ENCODE measurements at regions not wholly inside any gene's neighbourhood (a gene's known extent, or its start where the extent isn't known, plus 50 kb on each side); places are given as distances from the start of the nearest gene placed in this dataset.
"Not testable (repeated sequence)": the region's sequence is repeated elsewhere in the genome, so short reads cannot be mapped to it uniquely, and the experiment has no call there.

GRCh38 chr7:25743670-25744451 is 408.1 kb upstream of the NFE2L3 start:
- H3K4me2 ChIP-seq (ENCODE audit: insufficient read depth, low read length); H3K27ac ChIP-seq (ENCODE audit: insufficient read depth, low read depth, low read length); FAIRE-seq; H3K79me2 ChIP-seq (ENCODE audit: control insufficient read depth, insufficient read depth, low read length); intact Hi-C loops (cut with micrococcal nuclease); H3K36me3 ChIP-seq (ENCODE audit: control insufficient read depth in 2 of 2, extremely low read depth in 1 of 2, insufficient read depth in 2 of 2, low read length in 2 of 2); H3K4me3 ChIP-seq (replicated peaks in 1 of 3; ENCODE audit: insufficient read depth in 1 of 3, low read depth in 1 of 3, low read length in 3 of 3); DNase-seq (ENCODE audit: low read depth, low spot score); BruUV-seq (replicated peaks); H2AFZ ChIP-seq (ENCODE audit: low read depth, low read length); H3K9me1 ChIP-seq (replicated peaks; ENCODE audit: control insufficient read depth, extremely low read depth, insufficient read depth, low read length); CTCF ChIA-PET; H3K9ac ChIP-seq (replicated peaks; ENCODE audit: extremely low read depth, insufficient read depth, low read length); H3K27me3 ChIP-seq (ENCODE audit: control insufficient read depth in 2 of 2, insufficient read depth in 2 of 2, low read length in 2 of 2); H4K20me1 ChIP-seq (replicated peaks; ENCODE audit: control insufficient read depth, extremely low read depth, insufficient read depth, low read length); POLR2A ChIA-PET; H3K4me1 ChIP-seq (ENCODE audit: control insufficient read depth, extremely low read depth, insufficient read depth, low read length); dilution Hi-C loops (cut with MboI; ENCODE audit: extremely low pct_ligation_motif_present, low sequenced_read_pairs); H3K9me3 ChIP-seq (replicated peaks; ENCODE audit: control insufficient read depth, insufficient read depth, low read length): not testable (repeated sequence)

- TF ChIP-seq GATA2 (IDR thresholded peaks at IDR 0.05; ENCODE audit: insufficient read depth, insufficient read length, low read depth, low read length) (no peak), FOS (IDR thresholded peaks at IDR 0.05; ENCODE audit: borderline replicate concordance, insufficient read depth, low read length) (no peak), MYC (IDR thresholded peaks at IDR 0.05; ENCODE audit: low read depth, low read length) (no peak), MAX (IDR thresholded peaks at IDR 0.05; ENCODE audit: insufficient read depth, insufficient read length) (no peak), POLR2AphosphoS5 (IDR thresholded peaks at IDR 0.05; ENCODE audit: insufficient read depth, low read depth, low read length) (no peak), POLR2A (IDR thresholded peaks at IDR 0.05; ENCODE audit: low read depth, low read length) (no peak), JUN (IDR thresholded peaks at IDR 0.05; ENCODE audit: borderline replicate concordance, insufficient read depth, insufficient read length, low read depth) (no peak), EZH2 (IDR thresholded peaks at IDR 0.05; ENCODE audit: borderline replicate concordance, low read depth, low read length, severe bottlenecking) (no peak), CTCF (IDR thresholded peaks at IDR 0.05; ENCODE audit: extremely low read depth in 1 of 2, insufficient read depth in 1 of 2, low read depth in 1 of 2, low read length in 2 of 2) (no peak)
- Histone ChIP-seq H3K27me3 (ENCODE audit: control insufficient read depth in 2 of 2, insufficient read depth in 2 of 2, low read length in 2 of 2) (peaks cover 0 to 5% of the 10 kb centered on the region in 2 experiments), H3K36me3 (ENCODE audit: control insufficient read depth in 2 of 2, extremely low read depth in 1 of 2, insufficient read depth in 2 of 2, low read length in 2 of 2) (no peaks in the 10 kb centered on the region), H3K79me2 (ENCODE audit: control insufficient read depth, insufficient read depth, low read length) (no peaks in the 10 kb centered on the region), H3K9ac (replicated peaks; ENCODE audit: extremely low read depth, insufficient read depth, low read length) (no peak overlapping the region), H3K27ac (ENCODE audit: insufficient read depth, low read depth, low read length) (no peak overlapping the region), H4K20me1 (replicated peaks; ENCODE audit: control insufficient read depth, extremely low read depth, insufficient read depth, low read length) (no peaks in the 10 kb centered on the region), H3K9me3 (replicated peaks; ENCODE audit: control insufficient read depth, insufficient read depth, low read length) (no peaks in the 10 kb centered on the region), H3K4me1 (ENCODE audit: control insufficient read depth, extremely low read depth, insufficient read depth, low read length) (no peaks in the 10 kb centered on the region), H3K9me1 (replicated peaks; ENCODE audit: control insufficient read depth, extremely low read depth, insufficient read depth, low read length) (no peaks in the 10 kb centered on the region), H3K4me2 (ENCODE audit: insufficient read depth, low read length) (no peak overlapping the region), H3K4me3 (replicated peaks in 1 of 3; ENCODE audit: insufficient read depth in 1 of 3, low read depth in 1 of 3, low read length in 3 of 3) (no peak overlapping the region), H2AFZ (ENCODE audit: low read depth, low read length) (no peak overlapping the region)
- CTCF ChIA-PET = no interaction called here
- POLR2A ChIA-PET = no interaction called here
- FAIRE-seq = no peak
- intact Hi-C loops (cut with micrococcal nuclease) = no loop called here
- DNase-seq (ENCODE audit: low read depth, low spot score) = peak; percentile 5
- BruUV-seq (replicated peaks) = no TSS peak
- dilution Hi-C loops (cut with MboI; ENCODE audit: extremely low pct_ligation_motif_present, low sequenced_read_pairs) = no loop called here
Measured at GRCh38 chr7:25750744-25751508, 401.1 kb upstream of the NFE2L3 start.
